Pulmonary artery endothelial cell (primary cell): ENCODE measurements at regions not wholly inside any gene's neighbourhood (a gene's known extent, or its start where the extent isn't known, plus 50 kb on each side); places are given as distances from the start of the nearest gene placed in this dataset.
"Not testable (repeated sequence)": the region's sequence is repeated elsewhere in the genome, so short reads cannot be mapped to it uniquely, and the experiment has no call there.

Experiments
- DNase-seq: peaks from one replicate; pipeline ENCODE4 v3.0.0-alpha.2; 2011; ENCODE audit warnings: low read depth, low spot score

DNA sequence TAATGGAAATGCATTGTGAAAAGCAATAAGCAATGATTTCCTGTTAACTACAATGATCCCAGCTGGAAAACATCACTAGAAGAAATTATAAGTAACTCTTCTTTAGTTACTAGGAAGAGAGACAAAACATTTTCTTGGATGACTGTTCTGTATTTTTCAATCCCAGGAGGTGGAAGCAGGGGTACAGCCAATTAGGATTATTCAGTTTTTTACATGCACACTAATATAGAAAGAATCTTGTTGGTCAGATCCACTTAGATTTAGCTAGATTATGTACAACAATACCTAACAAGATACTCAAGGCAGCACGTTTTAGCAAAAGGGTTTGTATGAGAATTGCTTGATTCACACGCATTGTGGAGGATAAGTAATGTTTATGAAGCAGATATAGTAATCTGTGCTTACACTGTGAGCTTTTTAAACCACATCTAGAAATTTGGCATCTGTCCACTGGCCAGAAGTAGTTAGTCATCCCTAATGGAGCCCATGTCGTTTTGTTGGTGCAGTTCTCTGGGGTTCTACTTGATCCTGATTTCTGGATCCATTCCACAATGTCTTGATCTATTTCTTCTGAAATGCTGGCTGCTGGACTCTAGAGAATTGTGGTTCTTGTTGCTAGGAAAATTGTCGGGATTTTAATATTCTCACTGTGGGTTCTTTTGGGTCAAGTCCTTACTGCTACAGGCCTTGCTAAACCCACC lies 199.7 kb downstream of the ADCYAP1 start:
- no peak for DNase-seq

DNA sequence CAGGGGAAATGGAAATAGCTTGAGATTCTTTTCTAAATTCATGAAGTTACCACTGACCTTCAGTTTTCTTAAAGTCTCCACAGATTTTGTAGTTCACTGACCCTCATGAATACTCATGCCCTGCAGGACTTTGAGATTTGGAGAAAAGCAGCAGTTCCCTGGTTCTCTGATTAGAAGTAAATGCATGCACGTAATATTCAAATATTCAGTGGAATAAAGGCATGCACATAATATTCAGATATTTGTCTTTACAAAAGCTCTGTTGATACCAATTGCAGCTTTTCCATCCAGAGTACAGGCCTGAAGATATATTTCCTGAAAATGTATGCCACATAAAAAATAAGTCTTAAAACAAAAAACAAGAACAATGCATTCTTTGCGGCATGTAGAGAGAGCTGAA lies 219.8 kb downstream of the ADCYAP1 start:
- DNase-seq: no peak

GRCh38 chr18:1133541-1133940 lies 228.9 kb downstream of the ADCYAP1 start:
- DNase-seq: no peak

DNA sequence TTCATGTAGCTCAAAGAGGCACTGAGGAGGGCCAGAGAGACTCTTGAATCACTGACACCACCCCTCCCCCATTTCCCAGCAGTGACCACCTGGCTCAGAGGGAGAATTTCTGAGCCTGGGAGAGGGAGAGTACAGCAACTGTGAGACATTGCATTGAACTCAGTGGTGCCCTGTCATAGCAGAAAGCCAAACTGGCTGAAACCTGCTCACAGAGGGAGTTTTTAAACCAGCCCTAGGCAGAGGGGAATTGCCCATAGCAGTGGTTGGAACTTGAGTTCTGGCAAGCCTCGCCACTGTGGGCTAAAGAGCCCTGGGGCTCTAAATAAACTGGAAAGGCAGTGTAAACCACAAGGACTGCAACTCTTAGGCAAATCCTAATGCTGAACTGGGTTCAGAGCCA lies 243.1 kb downstream of the ADCYAP1 start:
- DNase-seq: no peak

DNA sequence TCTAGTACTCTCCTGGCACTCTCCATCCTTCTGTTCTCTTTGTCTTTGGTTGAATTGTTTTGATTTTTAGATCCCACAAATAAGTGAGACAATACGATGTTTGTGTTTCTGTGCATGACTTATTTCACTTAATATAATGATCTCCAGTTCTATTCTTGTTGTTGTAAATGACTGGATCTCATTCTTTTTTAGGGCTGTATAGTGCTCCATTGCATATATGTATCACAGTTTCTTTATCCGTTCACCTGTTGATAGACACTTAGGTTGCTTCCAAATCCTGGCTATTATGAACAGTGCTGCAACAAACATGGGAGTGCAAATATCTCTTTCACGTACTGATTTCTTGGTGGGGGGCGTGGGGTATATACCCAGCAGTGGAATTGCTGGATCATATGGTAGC lies 245.0 kb downstream of the ADCYAP1 start:
- no peak for DNase-seq

- no peak for DNase-seq
Observed at GRCh38 chr18:1150344-1150743, 245.7 kb downstream of the ADCYAP1 start.

- not testable (repeated sequence) for DNase-seq
Observed at GRCh38 chr18:1152958-1153357, 248.3 kb downstream of the ADCYAP1 start.

GRCh38 chr18:1173593-1173992 lies 268.9 kb downstream of the ADCYAP1 start:
- no peak for DNase-seq

GRCh38 chr18:1177232-1177631 lies 272.6 kb downstream of the ADCYAP1 start:
- DNase-seq: no peak

- DNase-seq: no peak
Observed at GRCh38 chr18:1191341-1191740, 286.7 kb downstream of the ADCYAP1 start.

- no peak for DNase-seq
Observed at GRCh38 chr18:1213126-1213525, 308.5 kb downstream of the ADCYAP1 start.

DNA sequence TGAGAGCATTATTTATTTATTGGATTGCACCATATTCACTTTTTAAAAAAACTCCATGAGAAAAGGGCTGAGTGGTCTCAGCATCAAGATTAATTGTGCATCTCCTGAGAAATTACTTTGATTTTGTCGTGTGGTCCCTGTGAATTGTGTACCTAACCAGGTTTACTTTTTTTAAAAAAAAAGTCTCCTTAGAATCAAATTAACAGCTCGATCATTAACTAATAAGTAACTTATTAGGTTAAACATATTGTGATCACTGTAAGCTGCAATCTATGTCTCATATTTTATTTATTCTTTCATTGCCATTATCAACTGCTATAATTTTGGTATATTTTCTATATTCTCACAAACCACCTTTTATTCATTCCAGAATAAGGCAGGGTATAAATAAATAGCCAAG lies 318.2 kb downstream of the ADCYAP1 start:
- no peak for DNase-seq

- no peak for DNase-seq
Observed at GRCh38 chr18:1227025-1227424, 322.4 kb downstream of the ADCYAP1 start.

GRCh38 chr18:1229634-1230033 lies 325.0 kb downstream of the ADCYAP1 start:
- no peak for DNase-seq

- no peak for DNase-seq
Observed at GRCh38 chr18:1232867-1233266, 328.2 kb downstream of the ADCYAP1 start.

DNA sequence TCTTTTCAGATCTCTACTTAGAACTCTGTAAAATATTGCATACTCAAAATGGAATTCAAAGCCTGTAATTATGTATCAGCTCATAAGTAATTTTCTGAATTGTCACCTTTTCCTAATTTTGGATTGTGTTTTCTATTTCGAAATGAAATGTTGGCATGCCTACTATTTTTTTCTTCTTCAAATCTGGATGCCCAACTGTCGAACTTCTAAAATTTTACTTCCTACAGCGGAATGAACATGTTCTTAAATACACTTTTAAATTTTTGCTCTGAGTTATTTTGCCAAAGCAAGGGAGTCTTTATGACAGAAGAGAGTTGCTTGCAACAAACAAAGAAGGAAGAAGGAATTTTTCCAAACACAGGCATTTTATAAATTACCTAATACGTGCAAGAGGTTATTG lies 336.0 kb downstream of the ADCYAP1 start:
- no peak for DNase-seq

DNA sequence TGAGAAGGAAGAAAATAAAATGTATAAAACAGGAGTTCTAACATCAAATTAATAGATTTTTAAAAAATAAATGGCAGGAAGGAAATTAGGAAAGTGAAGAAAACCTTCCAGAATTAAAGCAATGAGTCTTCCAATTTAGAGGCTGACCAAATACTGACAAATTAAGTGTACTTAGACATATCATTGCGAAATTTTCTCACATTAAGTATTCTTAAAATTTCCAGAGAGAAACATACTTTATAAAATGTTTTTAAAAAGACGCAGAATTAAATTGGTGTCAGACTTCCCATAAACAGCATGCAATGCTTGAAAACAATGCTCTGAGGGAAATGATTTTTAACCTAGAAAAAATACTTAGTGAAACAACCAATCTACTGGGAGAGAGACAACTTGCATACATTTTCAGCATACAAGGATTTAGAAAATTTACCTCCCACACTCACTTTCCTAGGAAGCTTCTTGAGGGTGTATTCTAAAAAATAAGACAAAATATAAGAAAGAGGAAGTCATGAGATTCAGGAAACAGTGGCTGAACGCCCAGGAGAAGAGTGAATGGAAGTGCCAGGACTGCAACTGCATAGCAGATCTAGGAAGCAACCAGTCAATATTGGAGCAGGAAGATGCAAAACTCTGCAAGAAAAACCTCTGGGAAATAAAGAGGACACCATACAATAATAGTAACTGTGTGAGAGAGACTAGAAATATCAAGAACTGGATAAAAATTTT lies 339.9 kb downstream of the ADCYAP1 start:
- DNase-seq: no peak

GRCh38 chr18:1246827-1247226 lies 342.2 kb downstream of the ADCYAP1 start:
- DNase-seq: no peak

DNA sequence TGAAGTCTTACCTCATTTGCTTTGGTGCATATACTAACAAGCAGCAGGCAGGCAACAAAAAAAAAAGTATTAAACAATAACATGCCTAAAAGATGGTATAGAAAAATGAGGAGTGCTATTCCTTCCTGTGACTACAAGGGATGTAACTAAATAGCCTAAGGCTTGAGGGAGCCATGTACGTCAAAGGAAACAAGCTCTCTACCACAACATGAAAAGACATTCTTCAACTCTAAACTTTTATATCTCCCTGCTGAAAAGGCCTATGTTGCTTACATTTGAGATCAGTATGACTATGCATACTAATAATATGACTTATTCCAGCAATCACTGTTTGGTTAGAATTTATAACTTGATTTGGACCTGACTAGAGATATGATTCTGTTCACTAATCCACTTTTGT lies 347.9 kb downstream of the ADCYAP1 start:
- DNase-seq: no peak

GRCh38 chr18:1252936-1253335 lies 348.3 kb downstream of the ADCYAP1 start:
- no peak for DNase-seq

DNA sequence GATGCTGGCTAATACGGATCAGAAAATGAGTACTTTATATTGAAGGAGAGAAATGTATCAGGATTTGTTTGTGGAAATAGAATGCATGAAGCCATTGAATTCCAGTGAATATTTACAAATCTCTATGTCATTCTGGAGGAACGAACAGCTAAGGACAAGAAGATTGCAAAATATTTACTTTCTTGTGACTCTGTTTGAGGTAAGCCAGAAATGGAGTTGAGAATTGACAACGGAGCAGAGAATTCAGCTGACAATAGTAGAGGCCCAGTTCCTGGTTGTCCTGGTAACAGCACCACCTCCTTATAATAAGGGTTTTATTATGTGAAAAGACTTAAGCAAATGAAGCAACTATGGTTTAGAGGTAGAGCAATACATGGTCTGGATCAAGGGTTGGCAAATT lies 349.2 kb downstream of the ADCYAP1 start:
- DNase-seq: no peak

DNA sequence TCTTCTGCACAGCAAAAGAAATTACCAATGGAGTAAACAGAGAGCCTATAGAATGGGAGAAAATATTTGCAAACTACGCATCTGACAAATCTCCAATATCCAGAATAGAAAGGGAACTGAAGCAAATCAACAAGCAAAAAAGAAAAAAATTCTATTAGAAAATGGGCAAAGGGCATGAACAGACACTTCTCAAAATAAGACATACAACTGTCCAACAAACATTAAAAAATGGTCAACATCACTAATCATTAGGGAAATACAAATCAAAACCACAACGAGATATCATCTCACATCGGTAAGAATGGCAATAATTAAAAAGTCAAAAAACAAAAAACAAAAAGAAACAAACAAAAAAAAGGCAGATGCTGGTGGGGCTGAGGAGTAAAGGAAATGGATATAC lies 356.4 kb downstream of the ADCYAP1 start:
- DNase-seq: no peak

DNA sequence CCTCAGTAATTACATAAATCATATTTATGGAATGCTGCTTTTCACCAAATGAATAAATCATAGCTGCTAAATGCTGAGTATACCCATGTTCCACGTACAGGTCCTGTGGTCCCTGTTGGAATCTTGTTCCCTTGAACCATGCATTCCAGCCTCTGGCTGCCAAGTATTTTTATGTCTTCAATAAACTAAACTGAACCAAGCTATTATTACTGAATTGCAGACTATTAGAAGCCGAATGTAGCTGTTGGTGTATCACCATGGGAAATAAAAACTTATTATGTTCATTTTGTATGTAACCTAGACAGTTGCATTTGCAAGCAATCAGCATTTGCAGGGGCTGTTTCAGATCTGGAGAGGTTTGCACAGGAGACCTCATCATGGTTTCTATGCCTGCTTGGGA lies 362.4 kb downstream of the ADCYAP1 start:
- DNase-seq: no peak
